ENCODE measurements at regions not wholly inside any gene's neighbourhood (a gene's known extent, or its start where the extent isn't known, plus 50 kb on each side); places are given as distances from the start of the nearest gene placed in this dataset.

DNA sequence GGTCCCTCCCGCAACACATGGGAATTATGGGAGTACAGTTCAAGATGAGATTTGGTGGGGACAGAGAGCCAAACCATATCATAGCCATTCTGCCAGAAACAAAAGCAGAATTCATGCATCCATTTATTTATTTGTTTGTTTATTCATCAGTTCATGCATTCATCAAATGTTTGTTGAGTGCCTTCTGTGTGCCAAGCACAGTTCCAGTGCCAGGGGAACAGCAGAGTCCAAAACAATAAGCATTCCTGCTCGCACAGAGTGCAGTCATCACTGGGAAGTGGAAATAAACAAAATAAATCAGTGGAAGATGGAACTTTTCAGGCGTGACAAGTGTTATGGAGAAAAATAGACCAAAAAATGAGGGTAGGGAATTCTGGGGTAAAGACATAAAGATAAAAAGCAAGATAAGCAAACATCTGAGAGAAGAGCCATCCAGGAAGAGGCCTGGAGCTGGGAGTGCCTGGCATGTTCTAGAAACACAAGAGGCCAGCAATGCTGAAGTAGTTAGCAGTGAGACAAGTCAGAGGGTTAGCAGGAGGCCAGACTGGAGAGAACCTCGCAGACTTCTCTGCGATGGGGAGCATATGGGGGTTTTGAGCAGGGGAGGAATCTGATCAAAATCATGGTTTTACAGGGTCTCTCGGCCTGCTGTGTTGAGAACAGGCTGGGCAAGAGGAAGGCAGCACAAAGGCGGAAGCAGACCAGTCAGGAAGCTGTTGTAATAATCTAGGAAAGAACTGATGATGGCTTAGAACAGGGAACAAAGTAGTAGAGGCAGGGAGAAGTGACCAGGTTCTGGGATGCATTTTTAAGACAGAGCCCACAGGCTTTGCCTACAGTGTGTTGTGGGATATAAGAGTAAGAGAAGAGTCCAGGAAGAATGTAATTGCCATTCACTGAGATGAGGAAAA is 113.2 kb downstream of the GLUL start:
- H3K27me3 Mint-ChIP-seq, result no peaks in the 10 kb centered on the region
- no peak overlapping the region for H3K4me3 Mint-ChIP-seq
- no peaks in the 10 kb centered on the region for H3K9me3 Mint-ChIP-seq (ENCODE audit: low read depth)
- H3K36me3 Mint-ChIP-seq (ENCODE audit: low read depth), result no peaks in the 10 kb centered on the region
- no peak overlapping the region for H3K27ac Mint-ChIP-seq
- ChIA-PET POLR2A (no interaction called here), CTCF (interaction anchor here (1.0 kb wide), 1 partner anchor 10 kb away, joined by 3 read pairs; no protein-coding TSS in a partner anchor)
- ATAC-seq, result no peak
- intact Hi-C loops (cut with DNase I, micrococcal nuclease), result no loop called here
- no peak for DNase-seq
- H3K4me1 Mint-ChIP-seq, result no peaks in the 10 kb centered on the region

DNA sequence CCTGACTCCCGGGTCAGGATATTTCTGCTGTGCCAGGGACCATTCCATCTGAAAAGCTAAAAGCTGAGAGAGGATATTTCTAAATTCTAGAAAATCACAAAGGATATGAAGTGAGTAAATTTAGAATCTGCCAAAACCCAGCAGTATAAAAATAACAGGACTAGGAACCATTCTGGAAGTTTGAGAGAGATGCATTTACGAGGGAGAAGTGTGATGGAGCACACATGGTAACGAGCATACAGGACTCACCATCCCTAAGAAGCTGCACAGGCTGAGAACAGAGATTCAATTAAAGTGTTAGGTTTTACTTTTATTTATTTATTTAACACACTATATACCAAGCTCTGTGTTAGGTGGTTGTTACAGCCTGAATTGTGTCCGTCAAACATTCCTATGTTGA is 116.3 kb downstream of the GLUL start:
- ATAC-seq, result no peak
- CTCF ChIA-PET, result no interaction called here
- POLR2A ChIA-PET, result interaction anchor here (0.5 kb wide), 1 partner anchor 14 kb away, joined by 3 read pairs; no protein-coding TSS in a partner anchor

GRCh38 chr1:182274618-182275017 is 117.0 kb downstream of the GLUL start:
- ChIA-PET POLR2A (no interaction called here), CTCF (interaction anchor here (0.9 kb wide), 1 partner anchor 122 kb away, joined by 4 read pairs; no protein-coding TSS in a partner anchor)
- no peaks in the 10 kb centered on the region for H3K27me3 Mint-ChIP-seq
- no peaks in the 10 kb centered on the region for H3K9me3 Mint-ChIP-seq (ENCODE audit: low read depth)
- peaks cover 2% of the 10 kb centered on the region for H3K4me1 Mint-ChIP-seq
- no peak for DNase-seq
- no peak overlapping the region for H3K27ac Mint-ChIP-seq
- intact Hi-C loops (cut with DNase I, micrococcal nuclease), result no loop called here
- H3K4me3 Mint-ChIP-seq, result no peak overlapping the region
- no peak for ATAC-seq
- no peaks in the 10 kb centered on the region for H3K36me3 Mint-ChIP-seq (ENCODE audit: low read depth)

More for the DNA sequence above, 116.3 kb downstream of the GLUL start:
- H3K4me3 Mint-ChIP-seq, result no peak overlapping the region
- intact Hi-C loops (cut with DNase I, micrococcal nuclease), result no loop called here
- peaks cover 2% of the 10 kb centered on the region for H3K4me1 Mint-ChIP-seq
- no peaks in the 10 kb centered on the region for H3K36me3 Mint-ChIP-seq (ENCODE audit: low read depth)
- DNase-seq, result no peak
- no peaks in the 10 kb centered on the region for H3K9me3 Mint-ChIP-seq (ENCODE audit: low read depth)
- H3K27me3 Mint-ChIP-seq, result no peaks in the 10 kb centered on the region
- H3K27ac Mint-ChIP-seq, result no peak overlapping the region

GRCh38 chr1:182270731-182271130 is 120.9 kb downstream of the GLUL start:
- no peak for ATAC-seq
- ChIA-PET POLR2A (no interaction called here), CTCF (interaction anchor here (1.2 to 1.6 kb wide), 2 partner anchors 34 to 127 kb away, joined by 3 read pairs; no protein-coding TSS in a partner anchor)
- intact Hi-C loops (cut with DNase I, micrococcal nuclease), result no loop called here
- Mint-ChIP-seq H3K36me3 (ENCODE audit: low read depth) (no peaks in the 10 kb centered on the region), H3K27me3 (no peaks in the 10 kb centered on the region), H3K4me1 (peaks cover 2% of the 10 kb centered on the region), H3K27ac (no peak overlapping the region), H3K4me3 (no peak overlapping the region), H3K9me3 (ENCODE audit: low read depth) (no peaks in the 10 kb centered on the region)
- DNase-seq, result no peak

- intact Hi-C loops (cut with DNase I, micrococcal nuclease), result no loop called here
- Mint-ChIP-seq H3K27ac (no peak overlapping the region), H3K27me3 (no peaks in the 10 kb centered on the region), H3K4me3 (no peak overlapping the region), H3K4me1 (peaks cover 2% of the 10 kb centered on the region), H3K9me3 (ENCODE audit: low read depth) (no peaks in the 10 kb centered on the region), H3K36me3 (ENCODE audit: low read depth) (no peaks in the 10 kb centered on the region)
- ATAC-seq, result no peak
- DNase-seq, result no peak
- POLR2A ChIA-PET, result no interaction called here
- CTCF ChIA-PET, result no interaction called here
These were observed 122.5 kb downstream of the GLUL start for GRCh38 chr1:182269097-182269496.

GRCh38 chr1:182268669-182269068 is 122.9 kb downstream of the GLUL start:
- no peaks in the 10 kb centered on the region for H3K9me3 Mint-ChIP-seq (ENCODE audit: low read depth)
- CTCF ChIA-PET, result no interaction called here
- no peaks in the 10 kb centered on the region for H3K36me3 Mint-ChIP-seq (ENCODE audit: low read depth)
- H3K27me3 Mint-ChIP-seq, result no peaks in the 10 kb centered on the region
- intact Hi-C loops (cut with DNase I, micrococcal nuclease), result no loop called here
- H3K4me1 Mint-ChIP-seq, result peaks cover 2% of the 10 kb centered on the region
- POLR2A ChIA-PET, result no interaction called here
- no peak overlapping the region for H3K27ac Mint-ChIP-seq
- DNase-seq (no peak), ATAC-seq (no peak)
- no peak overlapping the region for H3K4me3 Mint-ChIP-seq

DNA sequence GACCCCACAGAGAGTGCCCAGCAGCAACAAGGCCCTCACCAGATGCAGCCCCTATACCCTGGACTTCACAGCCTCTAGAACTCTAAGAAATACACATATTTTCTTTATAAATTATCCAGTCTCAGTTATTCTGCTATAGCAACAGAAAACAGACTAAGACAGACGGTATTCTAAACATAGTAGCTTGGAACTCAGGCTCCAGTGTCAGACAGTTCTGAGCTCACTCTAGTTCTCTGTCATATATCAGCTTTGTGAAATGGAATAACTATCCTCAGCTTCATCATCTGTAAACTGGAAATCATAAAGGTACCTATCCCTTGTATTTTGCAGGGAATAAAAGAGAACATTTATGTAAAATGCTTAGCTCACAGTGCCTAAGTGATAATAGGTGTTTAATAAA is 127.4 kb downstream of the GLUL start:
- H3K4me3 Mint-ChIP-seq, result no peak overlapping the region
- DNase-seq (no peak), ATAC-seq (no peak)
- CTCF ChIA-PET, result no interaction called here
- no peaks in the 10 kb centered on the region for H3K27me3 Mint-ChIP-seq
- intact Hi-C loops (cut with DNase I, micrococcal nuclease), result no loop called here
- H3K27ac Mint-ChIP-seq, result no peak overlapping the region
- H3K4me1 Mint-ChIP-seq, result peaks cover 22% of the 10 kb centered on the region
- H3K9me3 Mint-ChIP-seq (ENCODE audit: low read depth), result no peaks in the 10 kb centered on the region
- POLR2A ChIA-PET, result no interaction called here
- H3K36me3 Mint-ChIP-seq (ENCODE audit: low read depth), result no peaks in the 10 kb centered on the region

GRCh38 chr1:182263706-182264105 is 127.9 kb downstream of the GLUL start:
- DNase-seq (no peak), ATAC-seq (no peak)
- ChIA-PET CTCF (no interaction called here), POLR2A (no interaction called here)
- Mint-ChIP-seq H3K4me1 (peaks cover 25% of the 10 kb centered on the region), H3K27ac (no peak overlapping the region), H3K9me3 (ENCODE audit: low read depth) (no peaks in the 10 kb centered on the region), H3K36me3 (ENCODE audit: low read depth) (no peaks in the 10 kb centered on the region), H3K4me3 (no peak overlapping the region), H3K27me3 (no peaks in the 10 kb centered on the region)
- intact Hi-C loops (cut with DNase I, micrococcal nuclease), result no loop called here

GRCh38 chr1:182262425-182262824 is 129.2 kb downstream of the GLUL start:
- CTCF ChIA-PET, result interaction anchor here (0.9 kb wide), 1 partner anchor 14 kb away, joined by 3 read pairs; no protein-coding TSS in a partner anchor
- Mint-ChIP-seq H3K4me1 (peaks cover 25% of the 10 kb centered on the region), H3K4me3 (no peak overlapping the region), H3K36me3 (ENCODE audit: low read depth) (no peaks in the 10 kb centered on the region), H3K9me3 (ENCODE audit: low read depth) (no peaks in the 10 kb centered on the region), H3K27ac (no peak overlapping the region), H3K27me3 (no peaks in the 10 kb centered on the region)
- POLR2A ChIA-PET, result no interaction called here
- no peak for DNase-seq
- ATAC-seq, result no peak
- intact Hi-C loops (cut with DNase I, micrococcal nuclease), result no loop called here

GRCh38 chr1:182261655-182262054 is 129.9 kb downstream of the GLUL start:
- peaks cover 25% of the 10 kb centered on the region for H3K4me1 Mint-ChIP-seq
- ChIA-PET CTCF (no interaction called here), POLR2A (no interaction called here)
- H3K4me3 Mint-ChIP-seq, result no peak overlapping the region
- H3K9me3 Mint-ChIP-seq (ENCODE audit: low read depth), result no peaks in the 10 kb centered on the region
- DNase-seq (no peak), ATAC-seq (no peak)
- H3K36me3 Mint-ChIP-seq (ENCODE audit: low read depth), result no peaks in the 10 kb centered on the region
- intact Hi-C loops (cut with DNase I, micrococcal nuclease), result no loop called here
- no peaks in the 10 kb centered on the region for H3K27me3 Mint-ChIP-seq
- H3K27ac Mint-ChIP-seq, result no peak overlapping the region

DNA sequence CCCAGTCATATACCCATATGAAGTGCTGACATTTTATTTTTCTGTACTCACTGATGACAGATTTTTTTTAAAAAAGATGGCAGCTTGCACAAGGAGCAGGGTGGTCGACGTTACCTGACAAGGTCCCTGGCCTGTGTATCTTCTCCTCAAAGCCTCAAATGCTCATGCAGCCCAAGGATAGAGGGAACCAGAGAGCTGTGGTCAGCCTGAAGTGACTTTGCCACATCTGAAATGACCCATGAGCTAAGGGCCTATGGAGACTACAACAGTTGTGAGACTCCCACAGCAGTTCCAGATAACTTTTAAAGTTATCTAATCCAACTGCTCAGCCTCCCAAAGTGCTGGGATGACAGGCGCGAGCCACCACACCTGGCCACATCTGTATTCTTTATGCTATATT is 131.1 kb downstream of the GLUL start:
- Mint-ChIP-seq H3K4me3 (no peak overlapping the region), H3K27ac (no peak overlapping the region), H3K9me3 (ENCODE audit: low read depth) (no peaks in the 10 kb centered on the region), H3K27me3 (no peaks in the 10 kb centered on the region), H3K4me1 (peaks cover 25% of the 10 kb centered on the region), H3K36me3 (ENCODE audit: low read depth) (no peaks in the 10 kb centered on the region)
- DNase-seq (no peak), ATAC-seq (no peak)
- ChIA-PET POLR2A (no interaction called here), CTCF (interaction anchor here (1.4 kb wide), 1 partner anchor 11 kb away, joined by 5 read pairs; no protein-coding TSS in a partner anchor)
- intact Hi-C loops (cut with DNase I, micrococcal nuclease), result no loop called here

DNA sequence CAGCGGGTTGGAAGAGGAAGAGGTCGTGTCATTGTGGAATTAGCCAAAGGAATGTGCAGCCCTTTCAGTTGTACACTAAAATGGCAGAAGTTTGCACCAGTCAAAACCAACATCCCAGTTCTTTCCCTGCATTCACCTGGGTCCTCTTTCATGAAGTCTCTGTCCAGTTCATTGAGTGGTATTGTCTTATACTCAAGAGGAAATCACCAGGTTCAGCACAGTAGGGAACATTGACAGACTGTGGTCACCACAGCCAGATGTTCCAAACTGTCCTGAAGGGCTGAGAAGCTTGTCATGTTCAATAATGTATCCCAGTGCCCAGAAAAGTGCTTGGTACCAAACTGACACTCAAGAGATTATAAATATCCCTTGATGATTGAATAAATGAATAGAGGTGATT is 131.6 kb downstream of the GLUL start:
- intact Hi-C loops (cut with DNase I, micrococcal nuclease), result loop anchor here (1.0 kb wide), 1 partner anchor 11 kb away; no protein-coding TSS in a partner anchor
- ATAC-seq (no peak), DNase-seq (no peak)
- Mint-ChIP-seq H3K27me3 (no peaks in the 10 kb centered on the region), H3K9me3 (ENCODE audit: low read depth) (no peaks in the 10 kb centered on the region), H3K4me3 (no peak overlapping the region), H3K36me3 (ENCODE audit: low read depth) (no peaks in the 10 kb centered on the region), H3K27ac (peak overlapping the region; percentile 85), H3K4me1 (peaks cover 25% of the 10 kb centered on the region)
- ChIA-PET POLR2A (no interaction called here), CTCF (interaction anchor here (1.1 to 1.4 kb wide), 2 partner anchors 11 to 137 kb away, joined by 3 to 5 read pairs; no protein-coding TSS in a partner anchor)
